Aorta (tissue), 5 donors: ENCODE measurements at regions not wholly inside any gene's neighbourhood (a gene's known extent, or its start where the extent isn't known, plus 50 kb on each side); places are given as distances from the start of the nearest gene placed in this dataset.
"Not testable (repeated sequence)": the region's sequence is repeated elsewhere in the genome, so short reads cannot be mapped to it uniquely, and the experiment has no call there.

Experiments
- ATAC-seq: fragments of 200-7000 bp; cut with Tn5 transposase; one replicate; pipeline ENCODE4 v1.9.1; 2022; ENCODE audit warnings: moderate library complexity; ENCODE audit not compliant: low FRiP score
- DNase-seq, 2 donors: peaks; one replicate each; pipeline ENCODE4 v3.0.0-alpha.2; 2020
- H3K27ac ChIP-seq, 2 donors: one replicate each; pipeline ENCODE4 v1.5.1; 2013; ENCODE audit warnings: low read length in 2 of 2, mild to moderate bottlenecking in 2 of 2, moderate library complexity in 2 of 2, control low read depth in 1 of 2, inconsistent platforms in 1 of 2, low read depth in 1 of 2
- H3K27me3 ChIP-seq, 2 donors: one replicate each; pipeline ENCODE4 v1.6.1; 2013; ENCODE audit warnings: control low read depth in 1 of 2, low read length in 1 of 2, mild to moderate bottlenecking in 1 of 2, moderate library complexity in 1 of 2; ENCODE audit not compliant: insufficient read depth in 2 of 2, control insufficient read depth in 1 of 2
- H3K36me3 ChIP-seq, 2 donors: one replicate each; pipeline ENCODE4 v1.6.1; 2013; ENCODE audit warnings: control low read depth in 1 of 2, low read length in 1 of 2, mild to moderate bottlenecking in 1 of 2; ENCODE audit not compliant: insufficient read depth in 2 of 2, control insufficient read depth in 1 of 2
- H3K4me1 ChIP-seq, 2 donors: one replicate each; pipeline ENCODE4 v1.6.1; 2013; ENCODE audit warnings: low read length in 2 of 2, control low read depth in 1 of 2, mild to moderate bottlenecking in 1 of 2, moderate library complexity in 1 of 2; ENCODE audit not compliant: insufficient read depth in 2 of 2, control insufficient read depth in 1 of 2
- H3K4me3 ChIP-seq, 2 donors: one replicate each; pipeline ENCODE4 v1.5.1; 2013; ENCODE audit warnings: low read length in 2 of 2, control low read depth in 1 of 2, mild to moderate bottlenecking in 1 of 2
- H3K9me3 ChIP-seq: one replicate; pipeline ENCODE4 v1.6.1; 2013; ENCODE audit warnings: mild to moderate bottlenecking, low read length; ENCODE audit not compliant: control insufficient read depth
- WGBS, 2 donors: extraction: QIAGEN DNeasy Blood & Tissue Kit; methylation state at CpG; one replicate each; pipeline ENCODE4 v1.1.7; 2013; 5-methylcytosine and 5-hydroxymethylcytosine counted together
- intact Hi-C, 2 donors: fragments of 100-400 bp; cut with DNase I; formaldehyde crosslinking; loops; one replicate each; pipeline versions ENCODE4 v1.14.2 to v1.15.0; 2022
- donor health status: healthy with polysubstance abuse.
- donor health status: Bipolar disorder and iron deficiency.
- donor health status: DM: no; HTN: no; CAD: no.
- donor health status: DM: no; HTN: no; CAD: no.
- donor health status: DM: yes; HTN: yes; CAD: no.

DNA sequence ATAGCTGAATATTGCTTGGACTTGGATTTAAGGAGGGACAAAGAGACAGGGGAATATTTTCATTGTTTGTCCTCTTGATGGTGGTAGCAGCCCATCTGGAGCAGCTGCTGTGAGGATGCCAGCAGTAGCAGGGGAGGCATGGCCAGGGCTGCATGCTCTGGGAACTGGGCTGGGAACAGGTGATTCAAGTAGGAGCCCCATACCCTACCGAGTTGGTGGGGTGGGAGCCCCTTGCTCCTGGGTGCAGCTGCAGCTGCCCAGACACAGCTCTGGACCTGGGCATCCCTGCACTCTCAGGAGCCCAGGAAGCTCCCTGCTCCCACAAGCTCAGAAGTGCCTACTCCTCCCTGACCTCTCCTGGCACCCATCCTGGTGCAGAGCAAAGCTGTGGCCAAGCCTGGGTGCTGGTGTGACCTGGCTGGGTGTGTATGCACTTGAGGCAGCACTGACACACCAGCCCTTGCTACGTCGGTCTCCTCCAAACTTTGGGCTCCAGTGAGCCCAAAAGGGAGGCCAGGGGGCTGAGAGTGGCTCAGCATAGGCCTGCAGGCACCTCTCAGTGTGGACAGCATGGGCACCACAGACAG is 341.8 kb upstream of the CCDC179 start:
- ATAC-seq (peak; percentile 38), DNase-seq (peak in 1 of 2 donors; percentile 45)
- WGBS, 2 donors: 75 to 82% methylated on average over 3 of the region's 3 CpGs
- H3K4me3 ChIP-seq: no peak overlapping the region
- H3K4me1 ChIP-seq: no peaks in the 10 kb centered on the region
- H3K9me3 ChIP-seq: peaks cover 1% of the 10 kb centered on the region
- intact Hi-C loops: no loop called here
- no peaks in the 10 kb centered on the region for H3K36me3 ChIP-seq
- H3K27me3 ChIP-seq: no peaks in the 10 kb centered on the region
- no peak overlapping the region for H3K27ac ChIP-seq

DNA sequence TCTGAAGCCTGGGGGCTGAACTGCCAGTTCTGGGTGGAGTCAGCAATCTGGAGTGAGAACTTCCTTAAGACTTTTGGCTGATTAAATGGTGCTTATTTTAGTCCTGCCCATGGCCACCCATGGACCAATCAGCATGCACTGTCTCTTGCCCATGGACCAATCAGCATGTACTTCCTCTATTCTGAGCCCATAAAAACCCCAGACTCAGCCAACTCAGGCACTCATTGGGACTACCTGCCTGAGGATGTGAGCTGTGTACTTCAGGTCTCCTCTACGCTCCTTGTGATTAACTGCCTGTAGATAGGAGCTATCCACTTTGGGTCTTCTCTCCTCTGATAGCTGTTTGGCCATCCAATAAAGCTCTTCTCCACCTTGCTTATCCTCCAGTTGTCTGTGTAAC is 342.3 kb upstream of the CCDC179 start:
- DNase-seq: no peak
- ATAC-seq: peak; percentile 11
- Histone ChIP-seq H3K9me3 (peaks cover 1% of the 10 kb centered on the region), H3K27ac (no peak overlapping the region), H3K27me3 (no peaks in the 10 kb centered on the region), H3K36me3 (no peaks in the 10 kb centered on the region), H3K4me3 (no peak overlapping the region), H3K4me1 (no peaks in the 10 kb centered on the region)
- intact Hi-C loops: no loop called here
- WGBS, 2 donors: 93 to 99% methylated on average over 1 of the region's 1 CpG

DNA sequence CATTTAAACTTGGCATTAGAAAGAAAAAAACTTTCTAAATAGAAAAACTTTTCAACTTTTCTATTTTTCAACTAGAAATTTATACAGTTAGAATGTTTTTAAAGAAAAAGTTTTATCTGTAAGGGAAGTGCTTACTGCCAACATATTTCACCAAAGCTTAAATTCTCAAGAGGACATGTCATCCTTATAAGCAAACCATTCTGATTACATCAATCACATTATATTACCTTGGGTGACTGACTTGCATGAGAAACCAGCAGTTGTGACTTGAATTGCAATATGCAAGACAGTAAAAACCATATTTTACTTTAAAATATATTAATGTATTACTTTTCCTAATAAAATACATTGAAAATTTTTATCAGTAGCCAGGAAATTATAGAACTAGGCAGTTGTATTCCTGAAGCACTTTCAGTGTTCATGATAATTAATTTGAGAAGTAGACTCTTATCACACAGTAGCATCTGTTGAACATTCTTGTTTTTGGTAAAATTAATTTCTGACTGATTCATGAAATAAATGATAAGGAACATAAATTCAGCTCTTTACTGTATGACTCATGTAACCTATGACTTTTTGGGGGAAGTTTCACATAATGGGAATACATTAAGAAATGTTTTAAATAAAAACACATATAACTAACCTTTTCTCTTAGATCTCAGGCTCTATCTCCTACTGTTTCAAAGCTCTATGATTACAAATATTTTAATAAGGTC is 345.0 kb upstream of the CCDC179 start:
- Histone ChIP-seq H3K27me3 (no peaks in the 10 kb centered on the region), H3K4me1 (no peaks in the 10 kb centered on the region), H3K4me3 (no peak overlapping the region), H3K9me3 (no peaks in the 10 kb centered on the region), H3K36me3 (no peaks in the 10 kb centered on the region), H3K27ac (no peak overlapping the region)
- DNase-seq (no peak), ATAC-seq (no peak)
- intact Hi-C loops: no loop called here

DNA sequence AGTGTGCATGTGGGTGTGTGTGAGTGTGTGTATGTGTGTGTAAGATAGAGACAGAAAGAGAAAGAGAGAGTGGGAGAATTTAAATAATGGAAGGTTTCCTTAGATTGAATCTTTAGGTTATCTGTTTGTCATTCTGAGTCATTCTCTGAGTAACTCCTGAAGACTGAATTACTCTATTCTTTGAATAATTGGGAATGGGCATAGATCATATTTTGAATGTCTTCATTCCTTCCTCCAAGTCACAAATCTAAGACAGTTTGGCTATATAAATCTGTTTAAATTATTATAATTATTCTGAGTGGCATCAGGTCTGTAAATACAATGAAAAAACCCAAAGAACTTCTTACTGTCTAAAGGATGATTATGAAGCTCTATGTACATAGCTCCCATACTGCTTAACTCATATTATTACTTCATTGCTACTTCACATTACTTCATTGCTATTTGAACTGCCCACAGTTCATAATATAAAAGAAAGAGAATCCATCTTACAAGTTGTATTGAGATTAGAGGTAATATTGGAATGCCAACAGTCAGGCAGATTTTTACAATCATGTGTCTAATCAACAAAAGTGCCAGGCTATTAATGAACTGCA is 346.6 kb upstream of the CCDC179 start:
- H3K27ac ChIP-seq: no peak overlapping the region
- intact Hi-C loops: no loop called here
- no peaks in the 10 kb centered on the region for H3K36me3 ChIP-seq
- no peak overlapping the region for H3K4me3 ChIP-seq
- no peaks in the 10 kb centered on the region for H3K27me3 ChIP-seq
- no peaks in the 10 kb centered on the region for H3K4me1 ChIP-seq
- no peak for DNase-seq
- ATAC-seq: no peak
- H3K9me3 ChIP-seq: no peaks in the 10 kb centered on the region

DNA sequence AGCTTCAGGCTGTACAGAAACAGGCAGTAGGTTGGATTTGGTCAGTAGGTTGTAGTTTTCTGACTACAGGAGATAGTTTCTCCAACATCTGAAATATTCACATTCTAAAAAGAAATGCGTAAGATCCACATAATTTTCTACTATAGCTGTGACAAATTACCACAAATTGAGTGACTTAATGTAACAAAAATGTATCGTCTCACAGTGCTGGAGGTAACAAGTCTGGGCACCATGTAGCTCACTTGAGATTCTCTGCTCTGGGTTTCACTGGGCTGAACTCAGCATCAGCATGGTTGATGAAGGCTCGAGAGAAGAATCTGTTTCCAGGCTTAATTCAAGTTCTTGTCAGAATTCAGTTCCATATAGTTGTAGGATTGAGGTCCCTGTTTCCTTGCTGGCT is 350.9 kb upstream of the CCDC179 start:
- Histone ChIP-seq H3K9me3 (no peaks in the 10 kb centered on the region), H3K36me3 (no peaks in the 10 kb centered on the region), H3K27ac (no peak overlapping the region), H3K27me3 (no peaks in the 10 kb centered on the region), H3K4me1 (no peaks in the 10 kb centered on the region), H3K4me3 (no peak overlapping the region)
- WGBS, 2 donors: 75 to 82% methylated on average over 3 of the region's 3 CpGs
- no peak for ATAC-seq
- DNase-seq: no peak
- intact Hi-C loops: no loop called here

DNA sequence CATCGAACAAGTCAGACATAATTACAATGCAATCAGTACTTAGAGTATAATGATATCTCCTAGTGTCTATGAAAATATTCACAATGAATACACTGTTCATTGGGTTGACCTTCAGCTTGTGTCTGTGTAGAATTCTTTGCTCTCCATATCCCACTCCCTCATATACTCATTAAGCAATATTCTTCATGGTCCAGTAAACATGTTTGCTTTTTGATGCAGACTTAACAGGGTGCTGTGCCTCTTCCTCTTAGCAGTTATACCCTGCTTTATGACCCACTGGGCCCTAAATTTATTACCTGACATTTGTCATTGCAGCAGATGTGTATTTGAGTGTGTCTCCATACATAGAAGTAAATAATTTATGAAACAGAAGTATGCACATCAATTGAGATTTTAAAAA is 352.5 kb upstream of the CCDC179 start:
- Histone ChIP-seq H3K27ac (no peak overlapping the region), H3K4me3 (no peak overlapping the region), H3K27me3 (no peaks in the 10 kb centered on the region), H3K4me1 (no peaks in the 10 kb centered on the region), H3K9me3 (peaks cover 3% of the 10 kb centered on the region), H3K36me3 (no peaks in the 10 kb centered on the region)
- DNase-seq (no peak), ATAC-seq (no peak)
- intact Hi-C loops: no loop called here
- 39 to 53% methylated on average over 1 of the region's 1 CpG for WGBS, 2 donors

DNA sequence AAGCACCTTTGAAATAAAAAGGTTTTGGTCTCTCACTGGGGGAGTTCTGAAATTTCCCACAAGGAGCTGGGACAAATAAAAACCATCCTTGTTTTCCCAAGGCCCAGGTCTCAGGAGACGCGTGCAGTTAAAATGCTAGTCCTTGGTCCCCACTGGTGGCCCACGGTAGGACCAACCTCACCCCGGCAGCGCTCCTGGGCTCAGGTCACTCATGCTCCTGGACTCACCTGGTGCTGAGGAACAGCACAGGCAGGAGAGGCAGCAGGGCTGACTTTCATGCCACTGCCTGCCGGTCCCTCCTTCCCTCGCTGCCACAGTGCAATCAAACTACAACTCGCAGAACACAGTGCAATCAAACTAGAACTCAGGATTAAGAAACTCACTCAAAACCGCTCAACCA is 356.8 kb upstream of the CCDC179 start:
- intact Hi-C loops: no loop called here
- DNase-seq (no peak), ATAC-seq (no peak)
- Histone ChIP-seq H3K27me3 (no peaks in the 10 kb centered on the region), H3K4me3 (no peak overlapping the region), H3K9me3 (peaks cover 3% of the 10 kb centered on the region), H3K27ac (no peak overlapping the region), H3K36me3 (no peaks in the 10 kb centered on the region), H3K4me1 (no peaks in the 10 kb centered on the region)
- WGBS, 2 donors: 87 to 92% methylated on average over 9 of the region's 9 CpGs

DNA sequence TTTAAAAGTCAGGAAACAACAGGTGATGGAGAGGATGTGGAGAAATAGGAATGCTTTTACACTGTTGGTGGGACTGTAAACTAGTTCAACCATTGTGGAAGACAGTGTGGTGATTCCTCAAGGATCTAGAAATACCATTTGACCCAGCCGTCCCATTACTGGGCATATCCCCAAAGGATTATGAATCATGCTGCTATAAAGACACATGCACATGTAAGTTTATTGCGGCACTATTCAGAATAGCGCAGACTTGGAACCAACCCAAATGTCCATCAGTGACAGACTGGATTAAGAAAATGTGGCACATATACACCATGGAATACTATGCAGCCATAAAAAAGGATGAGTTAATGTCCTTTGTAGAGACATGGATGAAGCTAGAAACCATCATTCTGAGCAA is 359.8 kb upstream of the CCDC179 start:
- DNase-seq, H3K4me1 ChIP-seq, ATAC-seq, H3K27ac ChIP-seq, intact Hi-C loops, H3K9me3 ChIP-seq, H3K36me3 ChIP-seq, H3K27me3 ChIP-seq, H3K4me3 ChIP-seq: not testable (repeated sequence)
- WGBS, 2 donors: 79 to 85% methylated on average over 3 of the region's 3 CpGs

DNA sequence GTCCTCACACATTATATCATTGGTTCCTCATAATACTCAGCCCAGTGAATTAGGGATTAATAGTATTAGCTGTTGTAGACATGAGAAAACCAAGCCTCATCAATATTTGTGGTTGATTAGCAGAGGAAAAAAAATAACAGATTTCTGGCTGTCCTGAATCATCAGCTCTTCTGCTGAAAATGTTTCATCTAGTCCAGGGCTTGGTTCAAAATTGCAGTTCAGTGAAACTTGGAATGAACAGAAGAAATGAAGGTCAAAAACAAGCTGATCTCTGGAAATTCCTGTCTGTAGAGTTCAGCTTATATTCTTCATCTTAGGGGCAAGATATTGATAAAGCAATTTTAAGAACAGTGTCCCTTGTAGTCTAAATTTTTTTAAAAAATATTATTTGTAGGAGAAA is 361.1 kb upstream of the CCDC179 start:
- ATAC-seq: no peak
- Histone ChIP-seq H3K9me3 (peaks cover 3% of the 10 kb centered on the region), H3K4me3 (no peak overlapping the region), H3K27me3 (no peaks in the 10 kb centered on the region), H3K36me3 (no peaks in the 10 kb centered on the region), H3K27ac (no peak overlapping the region), H3K4me1 (no peaks in the 10 kb centered on the region)
- DNase-seq: no peak
- intact Hi-C loops: no loop called here
